ENCODE measurements at regions not wholly inside any gene's neighbourhood (a gene's known extent, or its start where the extent isn't known, plus 50 kb on each side); places are given as distances from the start of the nearest gene placed in this dataset.

GRCh38 chr2:147204102-147204501, 640.7 kb upstream of the ACVR2A start:
- H3K36me3 Mint-ChIP-seq (ENCODE audit: insufficient read depth in 1 of 3, low read depth in 3 of 3): peaks cover 8 to 15% (median 10%) of the 10 kb centered on the region in 3 experiments
- no peak overlapping the region for H3K9ac ChIP-seq (ENCODE audit: extremely low read depth, insufficient read length, low read length)
- H3K23ac ChIP-seq (ENCODE audit: insufficient read length, low read depth, low read length): no peak overlapping the region
- H4K20me1 ChIP-seq (ENCODE audit: control insufficient read depth, insufficient read depth, insufficient read length): no peaks in the 10 kb centered on the region
- no peak overlapping the region for H2BK120ac ChIP-seq (ENCODE audit: low read depth, low read length, poor library complexity, severe bottlenecking)
- no peak overlapping the region for H2BK15ac ChIP-seq (ENCODE audit: low read depth, low read length)
- H3K4me1 Mint-ChIP-seq: peaks cover 21 to 25% of the 10 kb centered on the region in 2 experiments
- no peak overlapping the region for H3K56ac ChIP-seq (ENCODE audit: insufficient read length, low read depth, low read length)
- H4K5ac ChIP-seq (ENCODE audit: insufficient read length, low read depth, low read length): no peak overlapping the region
- no peak overlapping the region for H2BK20ac ChIP-seq (ENCODE audit: low read depth, low read length, poor library complexity, severe bottlenecking)
- H3K27me3 ChIP-seq (ENCODE audit: insufficient read depth, low read length): no peaks in the 10 kb centered on the region
- no peak overlapping the region for H3K14ac ChIP-seq (ENCODE audit: insufficient read depth, low read length)
- H3K27ac Mint-ChIP-seq: no peak overlapping the region
- peaks cover 14 to 18% of the 10 kb centered on the region in 2 experiments for H3K9me3 Mint-ChIP-seq
- no peak overlapping the region for H3K4ac ChIP-seq (ENCODE audit: low read depth, low read length)
- H3K23me2 ChIP-seq (ENCODE audit: insufficient read length, low read depth, low read length, poor library complexity, severe bottlenecking): no peaks in the 10 kb centered on the region
- H2AK5ac ChIP-seq (ENCODE audit: insufficient read length, low read length): no peak overlapping the region
- no peak overlapping the region for H4K91ac ChIP-seq (ENCODE audit: insufficient read length, low read depth, low read length)
- no peak overlapping the region for H2BK5ac ChIP-seq (ENCODE audit: insufficient read length, low read length)
- peaks cover 1% of the 10 kb centered on the region; the same call in 1 of the 2 replicates for H3K27me3 Mint-ChIP-seq (ENCODE audit: low read depth)
- H3K4me1 ChIP-seq (ENCODE audit: insufficient read depth, low read length): peaks cover 4% of the 10 kb centered on the region; the same call in 1 of the 2 replicates
- no peak overlapping the region for H3K4me3 Mint-ChIP-seq
- H3K79me2 ChIP-seq (ENCODE audit: insufficient read depth, low read length): no peaks in the 10 kb centered on the region
- H3T11ph ChIP-seq (ENCODE audit: low read length): no peak overlapping the region
- H3K27ac ChIP-seq (ENCODE audit: insufficient read length, low read depth, low read length): no peak overlapping the region
- H2AFZ ChIP-seq (ENCODE audit: low read length): no peak overlapping the region
- no peak overlapping the region for H4K8ac ChIP-seq (replicated peaks; ENCODE audit: insufficient read length, low read depth, low read length)
- H3K18ac ChIP-seq (ENCODE audit: insufficient read length, low read depth, low read length): no peak overlapping the region
- H3K9me3 ChIP-seq (ENCODE audit: control insufficient read depth, low read depth, low read length): no peaks in the 10 kb centered on the region
- DNase-seq: no peak
- no peak for TF ChIP-seq CTCF (conservative IDR thresholded peaks at IDR 0.05)
- no peak overlapping the region for H2BK12ac ChIP-seq (ENCODE audit: insufficient read length, low read depth, low read length)
- no peaks in the 10 kb centered on the region for H3K79me1 ChIP-seq (ENCODE audit: insufficient read depth, low read depth, low read length, poor library complexity, severe bottlenecking)
- H3K4me2 ChIP-seq (ENCODE audit: insufficient read depth, insufficient read length, low read length): no peak overlapping the region
